IMR-90 (cell line): ENCODE measurements at regions not wholly inside any gene's neighbourhood (a gene's known extent, or its start where the extent isn't known, plus 50 kb on each side); places are given as distances from the start of the nearest gene placed in this dataset.

Experiments
- ATAC-seq: fragments of 200-7000 bp; cut with Tn5 transposase; 2 replicates; pipeline ENCODE4 v1.9.1; 2020; ENCODE audit warnings: low read depth, mild to moderate bottlenecking, moderate library complexity
- BruUV-seq: library from RNA; stranded (reverse); fragments of 400-500 nt; replicated peaks from 2 replicates; lab custom pipeline; 2021; lab: Mats Ljungman, UMichigan
- CTCF ChIA-PET: fragments of 300-600 bp; formaldehyde crosslinking; extraction: SDS; loops from one replicate; lab custom pipeline; 2021; ENCODE audit warnings: antibody characterized with exemption; lab: Yijun Ruan, JAX
- POLR2A ChIA-PET: fragments of 300-600 bp; sonication (Branson Sonifier 250); formaldehyde crosslinking; loops from one replicate; lab custom pipeline; 2022; ENCODE audit warnings: antibody characterized with exemption; ENCODE audit not compliant: unreplicated experiment; lab: Charles Lee
- DNase-seq: peaks from one replicate; pipeline ENCODE4 v3.0.0; 2013
- H2AFZ ChIP-seq: replicated peaks from 2 replicates; pipeline ENCODE3; 2013; ENCODE audit warnings: low read length, mild to moderate bottlenecking; ENCODE audit not compliant: poor library complexity
- H2AK5ac ChIP-seq: 2 replicates; pipeline ENCODE4 v1.6.1; 2013; ENCODE audit warnings: low read depth, low read length, inconsistent platforms
- H2AK9ac ChIP-seq: replicated peaks from 2 replicates; pipeline ENCODE3; 2013; ENCODE audit warnings: mild to moderate bottlenecking, low read depth, low read length, moderate library complexity; ENCODE audit not compliant: poor library complexity
- H2BK120ac ChIP-seq: 2 replicates; pipeline ENCODE4 v1.6.1; 2013; ENCODE audit warnings: low read depth, low read length, inconsistent platforms
- H2BK15ac ChIP-seq: 3 replicates; pipeline ENCODE4 v1.6.1; 2013; ENCODE audit warnings: low read depth, low read length, inconsistent platforms
- H2BK20ac ChIP-seq: 2 replicates; pipeline ENCODE4 v1.6.1; 2013; ENCODE audit warnings: low read depth, mild to moderate bottlenecking, inconsistent platforms, low read length, moderate library complexity
- H2BK5ac ChIP-seq: 2 replicates; pipeline ENCODE4 v1.6.1; 2013; ENCODE audit warnings: mild to moderate bottlenecking, low read depth, low read length, inconsistent platforms; ENCODE audit not compliant: poor library complexity, severe bottlenecking
- H3K14ac ChIP-seq: replicated peaks from 2 replicates; pipeline ENCODE4 v1.6.1; 2013; ENCODE audit warnings: low read depth, low read length, inconsistent platforms
- H3K18ac ChIP-seq: 2 replicates; pipeline ENCODE4 v1.6.1; 2013; ENCODE audit warnings: low read depth, low read length, control low read depth
- H3K23ac ChIP-seq: 2 replicates; pipeline ENCODE4 v1.6.1; 2013; ENCODE audit warnings: low read depth, low read length, inconsistent platforms
- H3K27ac ChIP-seq: 2 replicates; pipeline ENCODE4 v1.5.1; 2013; ENCODE audit warnings: mild to moderate bottlenecking, control low read depth, low read length; ENCODE audit not compliant: insufficient read depth
- H3K27me3 ChIP-seq: 2 replicates; pipeline ENCODE4 v1.6.1; 2013; ENCODE audit warnings: low read length; ENCODE audit not compliant: control insufficient read depth, insufficient read depth
- H3K36me3 ChIP-seq: 2 replicates; pipeline ENCODE4 v1.6.1; 2013; ENCODE audit warnings: low read length, mixed read lengths; ENCODE audit not compliant: control insufficient read depth, insufficient read depth
- H3K4ac ChIP-seq: 2 replicates; pipeline ENCODE4 v1.6.1; 2013; ENCODE audit warnings: low read depth, low read length, inconsistent platforms
- H3K4me1 ChIP-seq: 2 replicates; pipeline ENCODE4 v1.6.1; 2013; ENCODE audit warnings: low read length, mixed read lengths; ENCODE audit not compliant: control insufficient read depth, insufficient read depth
- H3K4me2 ChIP-seq: 2 replicates; pipeline ENCODE4 v1.6.1; 2013; ENCODE audit warnings: low read depth, mild to moderate bottlenecking, control low read depth, low read length, moderate library complexity
- H3K4me3 ChIP-seq: 2 replicates; pipeline ENCODE4 v1.5.1; 2013; ENCODE audit warnings: low read depth, mild to moderate bottlenecking, control low read depth, low read length, moderate library complexity; ENCODE audit not compliant: insufficient read depth
- H3K56ac ChIP-seq: 2 replicates; pipeline ENCODE4 v1.6.1; 2013; ENCODE audit warnings: low read length, inconsistent platforms; ENCODE audit not compliant: insufficient read depth; ENCODE audit errors: extremely low read depth
- H3K79me1 ChIP-seq, 2 experiments: 2 replicates each; pipeline ENCODE4 v1.6.1; 2013; ENCODE audit warnings: low read length in 2 of 2, inconsistent platforms in 1 of 2, low read depth in 1 of 2
- H3K9ac ChIP-seq: 2 replicates; pipeline ENCODE4 v1.6.1; 2013; ENCODE audit warnings: low read depth, low read length, control low read depth
- H3K9me1 ChIP-seq: 2 replicates; pipeline ENCODE4 v1.6.1; 2013; ENCODE audit warnings: low read length, inconsistent platforms; ENCODE audit not compliant: insufficient read depth
- H3K9me3 ChIP-seq: 2 replicates; pipeline ENCODE4 v1.6.1; 2013; ENCODE audit warnings: low read length; ENCODE audit not compliant: control insufficient read depth, insufficient read depth
- H4K20me1 ChIP-seq: 2 replicates; pipeline ENCODE4 v1.6.1; 2013; ENCODE audit warnings: low read length, inconsistent platforms; ENCODE audit not compliant: insufficient read depth
- H4K5ac ChIP-seq: 2 replicates; pipeline ENCODE4 v1.6.1; 2013; ENCODE audit warnings: mild to moderate bottlenecking, low read depth, low read length, control low read depth
- H4K8ac ChIP-seq, 2 experiments: 2 replicates each; pipeline ENCODE4 v1.6.1; 2013; ENCODE audit warnings: low read depth in 2 of 2, low read length in 2 of 2, control low read depth in 1 of 2, inconsistent platforms in 1 of 2
- H4K91ac ChIP-seq: 2 replicates; pipeline ENCODE4 v1.6.1; 2013; ENCODE audit warnings: low read depth, low read length, inconsistent platforms; ENCODE audit not compliant: insufficient read depth
- CEBPB ChIP-seq: IDR thresholded peaks from 2 replicates; pipeline ENCODE4 v1.6.1; 2012; ENCODE audit warnings: low read depth, low read length, improper control_type of control experiment
- MAZ ChIP-seq: IDR thresholded peaks from 2 replicates; pipeline ENCODE4 v1.6.1; 2012; ENCODE audit warnings: low read depth, mild to moderate bottlenecking, low read length, improper control_type of control experiment, moderate library complexity, borderline replicate concordance
- MXI1 ChIP-seq: IDR thresholded peaks from 2 replicates; pipeline ENCODE4 v1.6.1; 2012; ENCODE audit warnings: low read depth, mild to moderate bottlenecking, low read length, moderate library complexity, borderline replicate concordance
- RAD21 ChIP-seq: IDR thresholded peaks from 2 replicates; pipeline ENCODE4 v1.6.1; 2012; ENCODE audit warnings: low read length, improper control_type of control experiment
- WGBS, 2 experiments: methylation state at CpG; one replicate each; pipeline versions ENCODE4 v1.1.5 to v1.1.7; 2013; ENCODE audit warnings: missing lambda C conversion rate in 2 of 2; ENCODE audit not compliant: insufficient read length in 1 of 2; ENCODE audit errors: extremely low coverage in 2 of 2; 5-methylcytosine and 5-hydroxymethylcytosine counted together
- dilution Hi-C: fragments of 300-500 bp; cut with HindIII; formaldehyde crosslinking; loops from one replicate; pipeline ENCODE4 v1.14.3; 2018; ENCODE audit warnings: low sequenced_read_pairs; ENCODE audit not compliant: unreplicated experiment
- in situ Hi-C: fragments of 300-500 bp; cut with MboI; formaldehyde crosslinking; loops from 3 replicates; pipeline ENCODE4 v1.14.3; 2019; ENCODE audit warnings: low sequenced_read_pairs, inconsistent platforms, mixed read lengths
- intact Hi-C: fragments of 100-400 bp; cut with micrococcal nuclease; formaldehyde crosslinking; loops from 2 replicates; pipeline ENCODE4 v1.10.0; 2022

DNA sequence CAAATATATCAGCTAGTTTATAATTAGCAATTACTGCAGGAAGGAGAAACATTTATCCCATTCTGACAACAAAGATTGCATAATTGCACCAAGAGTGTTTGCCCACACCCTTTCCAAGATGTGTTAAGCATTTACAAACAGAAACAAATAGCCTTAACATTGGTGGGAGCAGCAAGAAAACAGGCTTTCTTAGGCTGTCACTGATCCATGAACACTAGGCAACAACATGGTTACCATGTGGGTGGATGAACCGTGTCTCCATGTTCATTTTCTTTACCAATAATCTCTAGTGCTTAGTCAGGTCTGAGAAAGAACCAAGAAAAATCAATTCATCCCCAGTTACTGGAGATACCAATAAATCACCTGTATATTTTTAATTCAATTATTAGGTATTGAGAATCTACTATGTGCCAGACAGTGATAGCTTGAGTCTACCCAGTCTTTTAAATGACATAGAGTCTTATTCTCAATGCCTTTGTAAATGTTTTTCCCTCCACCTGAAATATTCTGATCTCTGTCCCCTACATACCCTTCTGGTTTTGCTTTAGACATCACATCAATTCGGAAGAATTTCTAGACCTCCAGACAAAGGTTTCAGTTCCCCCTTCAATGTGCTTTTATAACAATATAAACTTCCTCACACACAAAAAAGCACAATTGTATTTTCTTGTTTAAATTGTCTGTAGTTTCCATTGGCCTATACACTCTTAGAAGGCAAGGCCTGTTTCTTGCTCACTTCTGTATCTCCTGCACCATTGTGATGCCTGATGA is 286.6 kb downstream of the PPP1R2C start:
- no CpG with 5 or more reads among the region's 2 CpGs for WGBS, 2 experiments
- no peak for TF ChIP-seq MAZ
- no peak for TF ChIP-seq CEBPB
- TF ChIP-seq MXI1, result no peak
- TF ChIP-seq RAD21, result no peak

More for the DNA sequence above, 286.6 kb downstream of the PPP1R2C start:
- Histone ChIP-seq H3K27me3 (peaks cover 4% of the 10 kb centered on the region), H2BK15ac (no peak overlapping the region), H2AFZ (no peak overlapping the region), H2BK120ac (no peak overlapping the region), H3K4me1 (no peaks in the 10 kb centered on the region), H3K4me2 (no peak overlapping the region), H3K4me3 (no peak overlapping the region), H3K14ac (no peak overlapping the region), H2AK5ac (no peak overlapping the region), H3K4ac (no peak overlapping the region), H3K56ac (no peak overlapping the region), H3K9me1 (no peaks in the 10 kb centered on the region), H4K20me1 (no peaks in the 10 kb centered on the region), H2BK5ac (no peak overlapping the region), H3K9me3 (no peaks in the 10 kb centered on the region), H4K5ac (no peak overlapping the region), H2AK9ac (no peak overlapping the region), H3K79me1 (no peaks in the 10 kb centered on the region), H2BK20ac (no peak overlapping the region), H3K23ac (no peak overlapping the region), H4K8ac (no peak overlapping the region), H3K18ac (no peak overlapping the region), H3K9ac (no peak overlapping the region), H4K91ac (no peak overlapping the region), H3K36me3 (no peaks in the 10 kb centered on the region), H3K27ac (no peak overlapping the region)
- CTCF ChIA-PET, result interaction anchor here (0.7 kb wide), 1 partner anchor 334 kb away, joined by 4 read pairs; no protein-coding TSS in a partner anchor
- intact Hi-C loops (no loop called here), dilution Hi-C loops (no loop called here), in situ Hi-C loops (no loop called here)
- POLR2A ChIA-PET, result no interaction called here
- ATAC-seq, result no peak
- no peak for DNase-seq
- BruUV-seq, result no TSS peak
